MM.1S (cell line): ENCODE measurements at regions not wholly inside any gene's neighbourhood (a gene's known extent, or its start where the extent isn't known, plus 50 kb on each side); places are given as distances from the start of the nearest gene placed in this dataset.

Source experiments
- DNase-seq: peaks from one replicate; pipeline ENCODE4 v3.0.0-alpha.2; 2015
- H2AFZ ChIP-seq: fragments of 300-600 bp; sonication (generic); 2 replicates; pipeline ENCODE4 v1.6.0; 2016; ENCODE audit warnings: antibody characterized with exemption, low read length
- H3F3A ChIP-seq: fragments of 300-600 bp; sonication (generic); 2 replicates; pipeline ENCODE4 v1.6.1; 2016; ENCODE audit warnings: mild to moderate bottlenecking, antibody characterized with exemption, low read length, moderate library complexity, mixed read lengths; ENCODE audit not compliant: insufficient read depth
- H3K27ac ChIP-seq: fragments of 300-600 bp; sonication (generic); 2 replicates; pipeline ENCODE4 v1.5.1; 2016; ENCODE audit warnings: mild to moderate bottlenecking, low read length
- H3K27me3 ChIP-seq: fragments of 300-600 bp; sonication (generic); replicated peaks from 2 replicates; pipeline ENCODE4 v1.6.0; 2016; ENCODE audit warnings: low read length; ENCODE audit not compliant: insufficient read depth
- H3K36me3 ChIP-seq: fragments of 300-600 bp; sonication (generic); replicated peaks from 2 replicates; pipeline ENCODE4 v1.6.1; 2016; ENCODE audit warnings: mild to moderate bottlenecking, low read length, mixed read lengths; ENCODE audit not compliant: insufficient read depth
- H3K4me1 ChIP-seq: fragments of 300-600 bp; sonication (generic); 2 replicates; pipeline ENCODE4 v1.6.1; 2016; ENCODE audit warnings: low read length, mixed read lengths
- H3K4me2 ChIP-seq: fragments of 300-600 bp; sonication (generic); 2 replicates; pipeline ENCODE4 v1.6.0; 2016; ENCODE audit warnings: low read depth, low read length
- H3K4me3 ChIP-seq: fragments of 300-600 bp; sonication (generic); 2 replicates; pipeline ENCODE4 v1.5.1; 2016; ENCODE audit warnings: low read length, mixed read lengths
- H3K79me2 ChIP-seq: fragments of 300-600 bp; sonication (generic); 2 replicates; pipeline ENCODE4 v1.6.1; 2016; ENCODE audit warnings: mixed run types, low read length, mixed read lengths
- H3K9ac ChIP-seq: fragments of 300-600 bp; sonication (generic); 2 replicates; pipeline ENCODE4 v1.6.1; 2016; ENCODE audit warnings: low read length, mixed read lengths
- H3K9me2 ChIP-seq: fragments of 300-600 bp; sonication (generic); replicated peaks from 2 replicates; pipeline ENCODE4 v1.6.1; 2016; ENCODE audit warnings: mild to moderate bottlenecking, low read length, mixed read lengths; ENCODE audit not compliant: insufficient read depth
- H3K9me3 ChIP-seq: fragments of 300-600 bp; sonication (generic); replicated peaks from 2 replicates; pipeline ENCODE4 v1.6.1; 2016; ENCODE audit warnings: mild to moderate bottlenecking, low read length, mixed read lengths; ENCODE audit not compliant: insufficient read depth
- H4K20me1 ChIP-seq: fragments of 300-600 bp; sonication (generic); 2 replicates; pipeline ENCODE4 v1.6.1; 2016; ENCODE audit warnings: mild to moderate bottlenecking, low read length, moderate library complexity, mixed read lengths; ENCODE audit not compliant: insufficient read depth
- EZH2 ChIP-seq: fragments of 300-600 bp; sonication (generic); optimal IDR thresholded peaks from 2 replicates; pipeline ENCODE3; 2017; ENCODE audit warnings: low read depth, mild to moderate bottlenecking, antibody characterized with exemption, low read length, mixed read lengths
- EZH2phosphoT487 ChIP-seq: fragments of 300-600 bp; sonication (generic); IDR thresholded peaks from 2 replicates; pipeline ENCODE4 v1.6.1; 2018; ENCODE audit warnings: antibody characterized with exemption, low read length
- TF ChIP-seq, protein P1 (sequence below): fragments of 300-600 bp; sonication (generic); IDR thresholded peaks from 2 replicates; pipeline ENCODE4 v1.5.1; 2016; ENCODE audit warnings: antibody characterized with exemption, low read length, mixed read lengths

DNA sequence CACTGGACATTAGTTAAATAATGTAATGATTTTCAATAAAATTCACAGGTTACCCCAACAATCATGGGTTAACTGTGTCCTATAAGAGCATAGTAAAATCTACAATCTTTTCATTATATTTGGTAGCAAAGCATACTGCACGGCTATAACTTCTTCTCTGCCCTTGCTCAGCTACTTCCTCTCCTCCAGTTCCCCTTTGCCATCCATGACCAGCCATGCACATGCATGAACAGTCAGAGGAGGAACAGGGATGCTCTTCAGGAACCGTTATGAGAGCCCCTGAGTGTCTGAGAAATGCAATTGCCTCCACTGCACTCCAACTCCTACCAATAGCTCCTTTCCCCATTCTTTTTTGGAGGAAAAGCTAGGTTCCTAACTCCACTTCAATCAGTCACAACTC lies 646.7 kb downstream of the LTN1 start:
- DNase-seq = no peak
- no peaks in the 10 kb centered on the region for H3K9me3 ChIP-seq
- H3K27me3 ChIP-seq = no peaks in the 10 kb centered on the region

DNA sequence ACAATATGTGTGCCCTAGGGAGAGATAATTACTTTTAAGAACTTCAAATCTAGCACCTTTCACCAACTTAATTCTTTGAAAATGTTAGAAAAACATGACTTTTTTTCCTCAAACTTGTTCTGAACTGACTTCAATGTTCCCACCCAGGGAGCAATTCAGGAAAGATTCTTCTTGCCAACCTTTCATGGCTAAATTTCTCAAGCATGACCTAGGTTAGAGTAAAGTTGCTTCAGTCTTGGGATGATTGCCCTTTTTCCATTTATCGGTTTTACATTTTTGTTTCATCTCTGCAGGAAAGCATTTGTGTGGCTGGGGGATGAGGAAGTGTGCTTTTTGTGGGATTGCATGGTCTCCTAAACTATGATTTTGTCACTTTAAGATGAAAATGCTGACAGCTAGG lies 647.7 kb downstream of the LTN1 start:
- Histone ChIP-seq H3K27me3 (no peaks in the 10 kb centered on the region), H3K4me2 (no peak overlapping the region), H3K27ac (no peak overlapping the region), H4K20me1 (no peaks in the 10 kb centered on the region), H2AFZ (no peak overlapping the region), H3K9me2 (no peaks in the 10 kb centered on the region; the same call in 1 of the 2 replicates), H3F3A (no peaks in the 10 kb centered on the region), H3K4me1 (no peaks in the 10 kb centered on the region), H3K9me3 (no peaks in the 10 kb centered on the region), H3K36me3 (no peaks in the 10 kb centered on the region), H3K9ac (no peak overlapping the region), H3K4me3 (no peak overlapping the region), H3K79me2 (no peaks in the 10 kb centered on the region)
- no peak for TF ChIP-seq EZH2
- TF ChIP-seq, protein P1, sequence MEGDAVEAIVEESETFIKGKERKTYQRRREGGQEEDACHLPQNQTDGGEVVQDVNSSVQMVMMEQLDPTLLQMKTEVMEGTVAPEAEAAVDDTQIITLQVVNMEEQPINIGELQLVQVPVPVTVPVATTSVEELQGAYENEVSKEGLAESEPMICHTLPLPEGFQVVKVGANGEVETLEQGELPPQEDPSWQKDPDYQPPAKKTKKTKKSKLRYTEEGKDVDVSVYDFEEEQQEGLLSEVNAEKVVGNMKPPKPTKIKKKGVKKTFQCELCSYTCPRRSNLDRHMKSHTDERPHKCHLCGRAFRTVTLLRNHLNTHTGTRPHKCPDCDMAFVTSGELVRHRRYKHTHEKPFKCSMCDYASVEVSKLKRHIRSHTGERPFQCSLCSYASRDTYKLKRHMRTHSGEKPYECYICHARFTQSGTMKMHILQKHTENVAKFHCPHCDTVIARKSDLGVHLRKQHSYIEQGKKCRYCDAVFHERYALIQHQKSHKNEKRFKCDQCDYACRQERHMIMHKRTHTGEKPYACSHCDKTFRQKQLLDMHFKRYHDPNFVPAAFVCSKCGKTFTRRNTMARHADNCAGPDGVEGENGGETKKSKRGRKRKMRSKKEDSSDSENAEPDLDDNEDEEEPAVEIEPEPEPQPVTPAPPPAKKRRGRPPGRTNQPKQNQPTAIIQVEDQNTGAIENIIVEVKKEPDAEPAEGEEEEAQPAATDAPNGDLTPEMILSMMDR = no peak
- no peak for DNase-seq

More for the DNA sequence above, 646.7 kb downstream of the LTN1 start:
- Histone ChIP-seq H3K27ac (no peak overlapping the region), H3K4me1 (no peaks in the 10 kb centered on the region), H4K20me1 (no peaks in the 10 kb centered on the region), H3K79me2 (no peaks in the 10 kb centered on the region), H3K4me2 (no peak overlapping the region), H2AFZ (no peak overlapping the region), H3K4me3 (no peak overlapping the region), H3F3A (no peaks in the 10 kb centered on the region), H3K9me2 (no peaks in the 10 kb centered on the region; the same call in 1 of the 2 replicates), H3K36me3 (no peaks in the 10 kb centered on the region), H3K9ac (no peak overlapping the region)
- TF ChIP-seq, protein P1 = no peak
- TF ChIP-seq EZH2 = no peak
- TF ChIP-seq EZH2phosphoT487 = no peak

GRCh38 chr21:28342212-28342810 lies 650.4 kb downstream of the LTN1 start:
- Histone ChIP-seq H3K27ac (no peak overlapping the region), H3K4me3 (no peak overlapping the region), H3K36me3 (no peaks in the 10 kb centered on the region), H3F3A (no peaks in the 10 kb centered on the region), H3K9me3 (no peaks in the 10 kb centered on the region), H3K9ac (no peak overlapping the region), H4K20me1 (no peaks in the 10 kb centered on the region), H2AFZ (no peak overlapping the region), H3K4me1 (no peaks in the 10 kb centered on the region), H3K27me3 (no peaks in the 10 kb centered on the region), H3K79me2 (no peaks in the 10 kb centered on the region), H3K9me2 (no peaks in the 10 kb centered on the region; the same call in 1 of the 2 replicates), H3K4me2 (no peak overlapping the region)
- no peak for DNase-seq
- no peak for TF ChIP-seq EZH2
- TF ChIP-seq EZH2phosphoT487 = no peak
- TF ChIP-seq, protein P1 = no peak
